Neuronal stem cell (in vitro differentiated cells): ENCODE measurements at regions not wholly inside any gene's neighbourhood (a gene's known extent, or its start where the extent isn't known, plus 50 kb on each side); places are given as distances from the start of the nearest gene placed in this dataset.

ENCODE experiments used
- DNase-seq: peaks from one replicate; pipeline ENCODE4 v3.0.0-alpha.2; 2013; ENCODE audit warnings: low spot score
- H2AFZ ChIP-seq: one replicate; pipeline ENCODE4 v1.6.1; 2013; ENCODE audit warnings: mild to moderate bottlenecking, low read length, inconsistent platforms
- H2AK5ac ChIP-seq: 2 replicates; pipeline ENCODE4 v1.6.1; 2013; ENCODE audit warnings: low read depth, mild to moderate bottlenecking, inconsistent platforms, low read length, moderate library complexity, mixed read lengths
- H2BK120ac ChIP-seq: 2 replicates; pipeline ENCODE4 v1.6.1; 2013; ENCODE audit warnings: low read depth, mild to moderate bottlenecking, inconsistent platforms, low read length, moderate library complexity, mixed read lengths
- H2BK12ac ChIP-seq: one replicate; pipeline ENCODE4 v1.6.1; 2013; ENCODE audit warnings: low read length, inconsistent platforms
- H2BK15ac ChIP-seq: 2 replicates; pipeline ENCODE4 v1.6.1; 2013; ENCODE audit warnings: mild to moderate bottlenecking, low read length, inconsistent platforms, mixed read lengths
- H2BK5ac ChIP-seq: one replicate; pipeline ENCODE4 v1.6.1; 2013; ENCODE audit warnings: inconsistent platforms, mild to moderate bottlenecking, low read length, moderate library complexity
- H3K14ac ChIP-seq: one replicate; pipeline ENCODE4 v1.6.1; 2013; ENCODE audit warnings: low read length, inconsistent platforms
- H3K18ac ChIP-seq: 2 replicates; pipeline ENCODE4 v1.6.1; 2013; ENCODE audit warnings: low read length, inconsistent platforms
- H3K23ac ChIP-seq: 2 replicates; pipeline ENCODE4 v1.6.1; 2013; ENCODE audit warnings: low read depth, mild to moderate bottlenecking, mixed read lengths, low read length, inconsistent platforms; ENCODE audit not compliant: poor library complexity
- H3K27ac ChIP-seq: replicated peaks from 3 replicates; pipeline ENCODE4 v1.5.1; 2013; ENCODE audit warnings: low read length, inconsistent platforms
- H3K27me3 ChIP-seq, 3 experiments: 2 replicates each; pipeline ENCODE4 v1.6.1; 2013; ENCODE audit warnings: low read length in 3 of 3, mild to moderate bottlenecking in 2 of 3, inconsistent platforms in 1 of 3, low read depth in 1 of 3, mixed read lengths in 1 of 3, moderate library complexity in 1 of 3; ENCODE audit not compliant: control insufficient read depth in 3 of 3, insufficient read depth in 3 of 3
- H3K36me3 ChIP-seq, 2 donors: replicated peaks in 1 of 2; 2 replicates each; pipeline ENCODE4 v1.6.1; 2013; ENCODE audit warnings: low read length in 2 of 2; ENCODE audit not compliant: control insufficient read depth in 2 of 2, insufficient read depth in 2 of 2
- H3K4ac ChIP-seq: 2 replicates; pipeline ENCODE4 v1.6.1; 2013; ENCODE audit warnings: inconsistent platforms, mild to moderate bottlenecking, low read length, moderate library complexity
- H3K4me1 ChIP-seq, 2 donors: 1 replicate in 1 of 2; 2 replicates in 1 of 2; pipeline ENCODE4 v1.6.1; 2013; ENCODE audit warnings: low read length in 2 of 2, low read depth in 1 of 2; ENCODE audit not compliant: control insufficient read depth in 2 of 2, insufficient read depth in 1 of 2
- H3K4me2 ChIP-seq: one replicate; pipeline ENCODE4 v1.6.1; 2013; ENCODE audit warnings: mild to moderate bottlenecking, low read length, inconsistent platforms; ENCODE audit not compliant: insufficient read depth, poor library complexity, severe bottlenecking
- H3K4me3 ChIP-seq, 2 donors: 2 replicates each; pipeline ENCODE4 v1.5.1; 2013; ENCODE audit warnings: low read length in 2 of 2, mild to moderate bottlenecking in 2 of 2, inconsistent platforms in 1 of 2, moderate library complexity in 1 of 2
- H3K79me1 ChIP-seq: one replicate; pipeline ENCODE4 v1.6.1; 2013; ENCODE audit warnings: low read depth, mild to moderate bottlenecking, inconsistent platforms, low read length, moderate library complexity
- H3K9ac ChIP-seq: one replicate; pipeline ENCODE4 v1.6.1; 2013; ENCODE audit warnings: mild to moderate bottlenecking, low read depth, low read length, inconsistent platforms; ENCODE audit not compliant: poor library complexity
- H3K9me3 ChIP-seq, 2 donors: replicated peaks in 1 of 2; 2 replicates each; pipeline versions ENCODE3 to v1.6.1; 2013; ENCODE audit warnings: low read length in 2 of 2, mild to moderate bottlenecking in 2 of 2, inconsistent platforms in 1 of 2, low read depth in 1 of 2, mixed read lengths in 1 of 2, moderate library complexity in 1 of 2; ENCODE audit not compliant: control insufficient read depth in 2 of 2, insufficient read depth in 1 of 2
- H4K8ac ChIP-seq: one replicate; pipeline ENCODE4 v1.6.1; 2013; ENCODE audit warnings: low read depth, mild to moderate bottlenecking, inconsistent platforms, low read length, moderate library complexity
- H4K91ac ChIP-seq: one replicate; pipeline ENCODE4 v1.6.1; 2013; ENCODE audit warnings: low read length, low read depth, mild to moderate bottlenecking, inconsistent platforms; ENCODE audit not compliant: poor library complexity
- WGBS, 2 donors: extraction: QIAGEN DNeasy Blood & Tissue Kit; methylation state at CpG; one replicate each; pipeline ENCODE4 v1.1.7; 2013; ENCODE audit warnings: missing lambda C conversion rate in 2 of 2, mixed read lengths in 1 of 2; ENCODE audit not compliant: insufficient read length in 2 of 2, insufficient replicate concordance in 1 of 2; ENCODE audit errors: extremely low coverage in 2 of 2; 5-methylcytosine and 5-hydroxymethylcytosine counted together

GRCh38 chr16:16966439-16966838 lies 504.3 kb downstream of the XYLT1 start:
- no peak overlapping the region for H3K23ac ChIP-seq
- H3K79me1 ChIP-seq: no peaks in the 10 kb centered on the region
- H3K4me1 ChIP-seq: no peaks in the 10 kb centered on the region
- no peak overlapping the region for H4K8ac ChIP-seq
- H2BK12ac ChIP-seq: no peak overlapping the region
- H3K14ac ChIP-seq: no peak overlapping the region
- DNase-seq: no peak
- no peak overlapping the region for H3K27ac ChIP-seq
- H3K4me3 ChIP-seq: no peak overlapping the region
- H3K9ac ChIP-seq: no peak overlapping the region
- H3K18ac ChIP-seq: no peak overlapping the region
- H2AK5ac ChIP-seq: no peak overlapping the region
- H3K36me3 ChIP-seq: no peaks in the 10 kb centered on the region
- H3K4ac ChIP-seq: no peak overlapping the region
- no peaks in the 10 kb centered on the region for H3K9me3 ChIP-seq
- no peak overlapping the region for H2BK120ac ChIP-seq
- no CpG with 5 or more reads among the region's 2 CpGs for WGBS, 2 donors
- no peak overlapping the region for H3K4me2 ChIP-seq
- H3K27me3 ChIP-seq: peaks cover 0 to 4% (median 0%) of the 10 kb centered on the region in 3 experiments
- H2AFZ ChIP-seq: no peak overlapping the region
- H2BK15ac ChIP-seq: no peak overlapping the region
- no peak overlapping the region for H4K91ac ChIP-seq
- no peak overlapping the region for H2BK5ac ChIP-seq

GRCh38 chr16:16971042-16971441 lies 499.7 kb downstream of the XYLT1 start:
- Histone ChIP-seq H3K9ac (no peak overlapping the region), H3K27ac (no peak overlapping the region), H3K4ac (no peak overlapping the region), H2AK5ac (no peak overlapping the region), H3K27me3 (no peaks in the 10 kb centered on the region), H3K9me3 (no peaks in the 10 kb centered on the region), H3K36me3 (no peaks in the 10 kb centered on the region), H3K18ac (no peak overlapping the region), H3K23ac (no peak overlapping the region), H2BK15ac (no peak overlapping the region), H3K4me1 (peaks cover 0 to 6% of the 10 kb centered on the region in 2 donors), H3K14ac (no peak overlapping the region), H2BK120ac (no peak overlapping the region), H2BK5ac (no peak overlapping the region), H2AFZ (no peak overlapping the region), H3K4me3 (no peak overlapping the region), H3K79me1 (no peaks in the 10 kb centered on the region), H2BK12ac (no peak overlapping the region), H4K8ac (no peak overlapping the region), H4K91ac (no peak overlapping the region), H3K4me2 (no peak overlapping the region)
- no peak for DNase-seq
- WGBS, 2 donors: no CpG with 5 or more reads among the region's 1 CpG

- no CpG with 5 or more reads among the region's 4 CpGs for WGBS, 2 donors
- H3K4me3 ChIP-seq: no peak overlapping the region
- H2AFZ ChIP-seq: no peak overlapping the region
- no peak overlapping the region for H3K4me2 ChIP-seq
- peaks cover 0 to 6% of the 10 kb centered on the region in 2 donors for H3K4me1 ChIP-seq
- H2BK15ac ChIP-seq: no peak overlapping the region
- H3K14ac ChIP-seq: no peak overlapping the region
- H4K91ac ChIP-seq: no peak overlapping the region
- no peaks in the 10 kb centered on the region for H3K79me1 ChIP-seq
- H3K18ac ChIP-seq: no peak overlapping the region
- H3K9ac ChIP-seq: no peak overlapping the region
- no peak overlapping the region for H2BK120ac ChIP-seq
- no peaks in the 10 kb centered on the region for H3K27me3 ChIP-seq
- no peak overlapping the region for H2AK5ac ChIP-seq
- H3K4ac ChIP-seq: no peak overlapping the region
- no peak for DNase-seq
- no peak overlapping the region for H3K23ac ChIP-seq
- no peak overlapping the region for H4K8ac ChIP-seq
- no peak overlapping the region for H2BK12ac ChIP-seq
- H3K27ac ChIP-seq: no peak overlapping the region
- no peaks in the 10 kb centered on the region for H3K9me3 ChIP-seq
- H2BK5ac ChIP-seq: no peak overlapping the region
- no peaks in the 10 kb centered on the region for H3K36me3 ChIP-seq
These were observed 497.9 kb downstream of the XYLT1 start for GRCh38 chr16:16972831-16973230.

DNA sequence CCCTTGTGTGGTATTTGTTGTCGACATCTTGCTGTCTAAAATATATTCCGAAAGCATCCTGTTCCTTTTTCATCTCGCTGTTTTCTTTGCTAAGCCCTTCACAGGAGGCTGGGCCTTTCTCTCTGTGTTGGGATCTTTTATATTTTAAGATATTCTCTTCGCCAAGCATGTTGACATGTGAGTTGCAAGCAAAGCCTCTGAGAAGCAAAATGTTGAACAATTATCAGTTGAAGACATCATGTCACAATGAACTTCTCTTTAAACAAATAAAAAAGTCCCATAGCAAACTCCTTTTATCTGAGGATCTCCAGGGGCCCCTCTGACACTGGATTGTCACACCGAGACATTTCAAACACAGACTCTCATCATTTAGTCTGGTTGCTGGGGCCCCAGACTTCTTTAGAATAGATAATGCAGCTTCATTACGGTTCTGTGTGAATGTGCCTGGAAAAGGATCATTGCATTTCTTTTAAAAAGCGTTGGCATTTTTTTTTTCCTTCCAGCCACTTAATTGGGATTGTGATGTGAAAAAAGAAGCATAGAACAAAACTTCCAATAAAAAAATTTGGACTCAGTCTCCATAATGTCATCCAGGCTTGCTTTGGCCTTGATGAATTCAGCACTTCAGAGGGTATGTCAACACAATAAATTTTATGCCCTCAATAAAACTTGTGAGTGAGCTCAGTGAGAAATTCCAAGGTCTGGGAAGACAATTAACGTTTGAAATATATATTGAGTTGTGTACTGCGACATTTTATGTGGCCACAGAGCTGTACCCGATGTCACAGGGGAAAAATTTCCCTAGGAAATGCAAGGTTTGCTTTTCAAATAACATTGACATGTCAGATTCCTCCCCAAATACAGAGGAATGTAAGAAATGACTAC lies 496.8 kb downstream of the XYLT1 start:
- no CpG with 5 or more reads among the region's 10 CpGs for WGBS, 2 donors
- no peak overlapping the region for H2BK12ac ChIP-seq

More for the DNA sequence above, 496.8 kb downstream of the XYLT1 start:
- Histone ChIP-seq H3K9ac (no peak overlapping the region), H3K27ac (no peak overlapping the region), H3K4me3 (no peak overlapping the region), H2BK120ac (no peak overlapping the region), H2BK5ac (no peak overlapping the region), H3K4me1 (peaks cover 0 to 6% of the 10 kb centered on the region in 2 donors), H3K9me3 (no peaks in the 10 kb centered on the region), H3K27me3 (no peaks in the 10 kb centered on the region), H2AFZ (no peak overlapping the region), H3K4me2 (no peak overlapping the region), H2AK5ac (no peak overlapping the region), H3K79me1 (no peaks in the 10 kb centered on the region), H3K18ac (no peak overlapping the region), H3K23ac (no peak overlapping the region), H3K36me3 (no peaks in the 10 kb centered on the region), H3K4ac (no peak overlapping the region), H2BK15ac (no peak overlapping the region), H4K91ac (no peak overlapping the region), H4K8ac (no peak overlapping the region), H3K14ac (no peak overlapping the region)
- no peak for DNase-seq
